ENCODE measurements at regions not wholly inside any gene's neighbourhood (a gene's known extent, or its start where the extent isn't known, plus 50 kb on each side); places are given as distances from the start of the nearest gene placed in this dataset.
"Not testable (repeated sequence)": the region's sequence is repeated elsewhere in the genome, so short reads cannot be mapped to it uniquely, and the experiment has no call there.

GRCh38 chr5:25458628-25459027 lies 813.9 kb upstream of the CDH10 start:
- DNase-seq (ENCODE audit: low spot score) = no peak

GRCh38 chr5:25453500-25453899 lies 808.7 kb upstream of the CDH10 start:
- DNase-seq (ENCODE audit: low spot score) = no peak

GRCh38 chr5:25451294-25451693 lies 806.5 kb upstream of the CDH10 start:
- DNase-seq (ENCODE audit: low spot score) = no peak

- no peak for DNase-seq (ENCODE audit: low spot score)
Observed at GRCh38 chr5:25448646-25449045, 803.9 kb upstream of the CDH10 start.

- no peak for DNase-seq (ENCODE audit: low spot score)
Observed at GRCh38 chr5:25448190-25448621, 803.4 kb upstream of the CDH10 start.

- not testable (repeated sequence) for DNase-seq (ENCODE audit: low spot score)
Observed at GRCh38 chr5:25446061-25446420, 801.3 kb upstream of the CDH10 start.

GRCh38 chr5:25445381-25446060 lies 800.7 kb upstream of the CDH10 start:
- DNase-seq (ENCODE audit: low spot score) = not testable (repeated sequence)

- DNase-seq (ENCODE audit: low spot score) = no peak
Observed at GRCh38 chr5:25444697-25445096, 799.9 kb upstream of the CDH10 start.

GRCh38 chr5:25441810-25442209 lies 797.0 kb upstream of the CDH10 start:
- DNase-seq (ENCODE audit: low spot score) = no peak

GRCh38 chr5:25439025-25439424 lies 794.2 kb upstream of the CDH10 start:
- DNase-seq (ENCODE audit: low spot score) = no peak

- not testable (repeated sequence) for DNase-seq (ENCODE audit: low spot score)
Observed at GRCh38 chr5:25438375-25438774, 793.6 kb upstream of the CDH10 start.

GRCh38 chr5:25436452-25436851 lies 791.7 kb upstream of the CDH10 start:
- no peak for DNase-seq (ENCODE audit: low spot score)

- DNase-seq (ENCODE audit: low spot score) = no peak
Observed at GRCh38 chr5:25435882-25436281, 791.1 kb upstream of the CDH10 start.

GRCh38 chr5:25427240-25427639 lies 782.5 kb upstream of the CDH10 start:
- no peak for DNase-seq (ENCODE audit: low spot score)

- no peak for DNase-seq (ENCODE audit: low spot score)
Observed at GRCh38 chr5:25423271-25423670, 778.5 kb upstream of the CDH10 start.

GRCh38 chr5:25419684-25420083 lies 774.9 kb upstream of the CDH10 start:
- DNase-seq (ENCODE audit: low spot score) = no peak

- DNase-seq (ENCODE audit: low spot score) = no peak
Observed at GRCh38 chr5:25418978-25419377, 774.2 kb upstream of the CDH10 start.

- DNase-seq (ENCODE audit: low spot score) = no peak
Observed at GRCh38 chr5:25418319-25418859, 773.6 kb upstream of the CDH10 start.

GRCh38 chr5:25416960-25417359 lies 772.2 kb upstream of the CDH10 start:
- DNase-seq (ENCODE audit: low spot score) = no peak

- DNase-seq (ENCODE audit: low spot score) = no peak
Observed at GRCh38 chr5:25415970-25416369, 771.2 kb upstream of the CDH10 start.

- DNase-seq (ENCODE audit: low spot score) = no peak
Observed at GRCh38 chr5:25414742-25415141, 770.0 kb upstream of the CDH10 start.

GRCh38 chr5:25412116-25412661 lies 767.4 kb upstream of the CDH10 start:
- DNase-seq (ENCODE audit: low spot score) = no peak

- not testable (repeated sequence) for DNase-seq (ENCODE audit: low spot score)
Observed at GRCh38 chr5:25407365-25407764, 762.6 kb upstream of the CDH10 start.
